B cell (primary cell): ENCODE measurements at regions not wholly inside any gene's neighbourhood (a gene's known extent, or its start where the extent isn't known, plus 50 kb on each side); places are given as distances from the start of the nearest gene placed in this dataset.

Experiments used
- ATAC-seq: fragments of 200-7000 bp; cut with Tn5 transposase; one replicate; pipeline ENCODE4 v1.10.0; 2021; ENCODE audit warnings: low read depth, mild to moderate bottlenecking, moderate number of reproducible peaks, moderate library complexity
- CTCF ChIA-PET: fragments of 350-600 bp; sonication (Branson Sonifier 250); formaldehyde crosslinking; loops from one replicate; lab custom pipeline; 2021; ENCODE audit warnings: antibody characterized with exemption, inconsistent platforms; lab: Charles Lee
- POLR2A ChIA-PET: fragments of 350-600 bp; sonication (Branson Sonifier 250); formaldehyde crosslinking; loops from one replicate; lab custom pipeline; 2021; ENCODE audit warnings: antibody characterized with exemption; lab: Charles Lee
- DNase-seq: peaks from one replicate; pipeline ENCODE4 v3.0.0; 2013
- H2AFZ ChIP-seq: 2 replicates; pipeline ENCODE4 v1.6.1; 2012; ENCODE audit warnings: mild to moderate bottlenecking, low read depth, low read length; ENCODE audit not compliant: insufficient read depth, poor library complexity, severe bottlenecking
- H3K27ac ChIP-seq, 2 donors: 1 replicate in 1 of 2; 2 replicates in 1 of 2; pipeline ENCODE4 v1.5.1; 2012 to 2013; ENCODE audit warnings: low read length in 2 of 2, mild to moderate bottlenecking in 2 of 2, moderate library complexity in 1 of 2
- H3K27me3 ChIP-seq, 4 experiments: fragments of 200-600 bp in 1 of 4; sonication (generic) in 1 of 4; replicated peaks in 1 of 4; 1 replicate in 2 of 4; 2 replicates in 2 of 4; pipeline versions ENCODE4 v1.6.1 to v1.7.0; 2013 to 2016; ENCODE audit warnings: low read length in 3 of 4, mild to moderate bottlenecking in 2 of 4, mixed read lengths in 1 of 4, moderate library complexity in 1 of 4; ENCODE audit not compliant: insufficient read depth in 4 of 4, control insufficient read depth in 3 of 4; ENCODE audit errors: control extremely low read depth in 1 of 4
- H3K36me3 ChIP-seq, 2 experiments: replicated peaks in 1 of 2; 1 replicate in 1 of 2; 2 replicates in 1 of 2; pipeline versions ENCODE4 v1.6.1 to v1.7.1; 2013; ENCODE audit warnings: low read length in 1 of 2; ENCODE audit not compliant: insufficient read depth in 2 of 2, control insufficient read depth in 1 of 2; ENCODE audit errors: control extremely low read depth in 1 of 2, extremely low read depth in 1 of 2
- H3K4me1 ChIP-seq, 2 donors: fragments of 200-600 bp in 1 of 2; sonication (generic) in 1 of 2; 1 replicate in 1 of 2; 2 replicates in 1 of 2; pipeline versions ENCODE4 v1.5.1 to v1.6.1; 2013 to 2017; ENCODE audit warnings: low read length in 2 of 2; ENCODE audit not compliant: control insufficient read depth in 2 of 2, insufficient read depth in 2 of 2
- H3K4me2 ChIP-seq: replicated peaks from 2 replicates; pipeline ENCODE3; 2012; ENCODE audit warnings: mild to moderate bottlenecking, low read depth, low read length; ENCODE audit not compliant: poor library complexity, severe bottlenecking
- H3K4me3 ChIP-seq, 5 experiments: fragments of 200-600 bp in 1 of 5; sonication (generic) in 1 of 5; 1 replicate in 3 of 5; 2 replicates in 2 of 5; pipeline versions ENCODE4 v1.5.1 to v1.7.0; 2011 to 2016; ENCODE audit warnings: low read length in 4 of 5, mild to moderate bottlenecking in 4 of 5, low read depth in 2 of 5, control low read depth in 1 of 5, moderate library complexity in 1 of 5; ENCODE audit not compliant: insufficient read depth in 1 of 5; ENCODE audit errors: control extremely low read depth in 1 of 5, extremely low read depth in 1 of 5
- H3K79me2 ChIP-seq: fragments of 200-600 bp; sonication (generic); one replicate; pipeline ENCODE4 v1.6.0; 2016; ENCODE audit warnings: low read length; ENCODE audit not compliant: control insufficient read depth, insufficient read depth
- H3K9ac ChIP-seq: fragments of 200-600 bp; sonication (generic); 2 replicates; pipeline ENCODE4 v1.6.1; 2017; ENCODE audit warnings: mild to moderate bottlenecking, low read length, moderate library complexity
- H3K9me3 ChIP-seq, 3 donors: one replicate each; pipeline versions ENCODE4 v1.6.1 to v1.7.1; 2013; ENCODE audit warnings: low read length in 2 of 3; ENCODE audit not compliant: control insufficient read depth in 2 of 3, insufficient read depth in 1 of 3; ENCODE audit errors: control extremely low read depth in 1 of 3
- H4K20me1 ChIP-seq: 2 replicates; pipeline ENCODE4 v1.6.0; 2012; ENCODE audit warnings: mild to moderate bottlenecking, low read length; ENCODE audit not compliant: insufficient read depth, control insufficient read depth, poor library complexity, severe bottlenecking
- H3K27ac Mint-ChIP-seq: one replicate; pipeline ENCODE4 v1.8.0; 2021; ENCODE audit warnings: mixed read lengths
- H3K27me3 Mint-ChIP-seq: one replicate; pipeline ENCODE4 v1.8.0; 2021; ENCODE audit warnings: mixed read lengths
- H3K4me1 Mint-ChIP-seq: one replicate; pipeline ENCODE4 v1.8.0; 2021; ENCODE audit warnings: mixed read lengths
- H3K4me3 Mint-ChIP-seq: one replicate; pipeline ENCODE4 v1.8.0; 2021; ENCODE audit warnings: mixed read lengths
- H3K9me3 Mint-ChIP-seq: one replicate; pipeline ENCODE4 v1.8.0; 2022; ENCODE audit warnings: mixed read lengths; ENCODE audit not compliant: insufficient read depth
- CTCF ChIP-seq: fragments of 200-600 bp; IDR thresholded peaks from one replicate; pipeline ENCODE4 v1.8.0; 2022; ENCODE audit warnings: antibody characterized with exemption, mild to moderate bottlenecking
- EZH2 ChIP-seq: IDR thresholded peaks from 2 replicates; pipeline ENCODE4 v1.6.1; 2012; ENCODE audit warnings: borderline replicate concordance, low read depth, mild to moderate bottlenecking, moderate library complexity, low read length; ENCODE audit not compliant: insufficient read depth, poor library complexity, severe bottlenecking
- WGBS: methylation state at CpG from one replicate; pipeline ENCODE4 v1.1.5; 2013; ENCODE audit warnings: missing lambda C conversion rate; ENCODE audit not compliant: insufficient coverage; 5-methylcytosine and 5-hydroxymethylcytosine counted together
- intact Hi-C: fragments of 100-400 bp; cut with micrococcal nuclease; formaldehyde crosslinking; loops from one replicate; pipeline ENCODE4 v1.10.0; 2022

- Histone ChIP-seq H3K27ac (no peak overlapping the region), H3K9me3 (no peaks in the 10 kb centered on the region), H3K36me3 (no peaks in the 10 kb centered on the region), H3K4me1 (no peaks in the 10 kb centered on the region), H3K4me3 (no peak overlapping the region), H2AFZ (no peak overlapping the region), H4K20me1 (no peaks in the 10 kb centered on the region), H3K27me3 (peaks cover 0 to 4% (median 1%) of the 10 kb centered on the region in 4 experiments), H3K4me2 (no peak overlapping the region), H3K79me2 (no peaks in the 10 kb centered on the region), H3K9ac (no peak overlapping the region)
- Mint-ChIP-seq H3K4me3 (no peak overlapping the region), H3K27ac (no peak overlapping the region), H3K4me1 (no peaks in the 10 kb centered on the region), H3K9me3 (no peaks in the 10 kb centered on the region), H3K27me3 (peaks cover 4% of the 10 kb centered on the region)
- ChIA-PET CTCF (no interaction called here), POLR2A (no interaction called here)
- DNase-seq (no peak), ATAC-seq (no peak)
- intact Hi-C loops: no loop called here
- WGBS: no CpG with 5 or more reads among the region's 2 CpGs
- TF ChIP-seq CTCF: no peak
- TF ChIP-seq EZH2: no peak
Observed at GRCh38 chr9:1747417-1747967, 267.7 kb upstream of the SMARCA2 start.

DNA sequence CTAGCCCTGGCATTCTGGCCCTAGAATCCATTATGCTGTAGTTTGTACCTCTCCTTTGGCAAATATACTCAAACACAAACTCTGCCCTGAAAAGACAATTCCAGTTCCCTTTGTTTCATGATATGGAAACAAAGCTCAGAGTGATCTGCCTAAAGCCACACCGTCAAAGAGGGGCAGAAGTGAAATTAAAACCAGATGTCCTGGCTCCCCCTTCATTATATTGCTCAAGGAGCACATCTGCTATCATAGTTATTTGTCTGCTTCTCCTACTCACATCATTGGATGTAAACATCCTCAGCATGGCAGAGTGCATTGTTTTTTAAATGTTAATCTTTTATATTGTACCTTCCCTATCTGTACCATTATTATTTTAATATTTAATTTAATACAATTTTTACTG, 266.7 kb upstream of the SMARCA2 start:
- Histone ChIP-seq H2AFZ (no peak overlapping the region), H3K4me1 (no peaks in the 10 kb centered on the region), H3K36me3 (no peaks in the 10 kb centered on the region), H3K27me3 (peaks cover 0 to 4% (median 1%) of the 10 kb centered on the region in 4 experiments), H3K9me3 (no peaks in the 10 kb centered on the region), H3K27ac (no peak overlapping the region), H4K20me1 (no peaks in the 10 kb centered on the region), H3K79me2 (no peaks in the 10 kb centered on the region), H3K4me2 (no peak overlapping the region), H3K9ac (no peak overlapping the region), H3K4me3 (no peak overlapping the region)
- Mint-ChIP-seq H3K27me3 (peaks cover 4% of the 10 kb centered on the region), H3K9me3 (no peaks in the 10 kb centered on the region), H3K4me3 (no peak overlapping the region), H3K27ac (no peak overlapping the region), H3K4me1 (no peaks in the 10 kb centered on the region)
- no peak for DNase-seq
- TF ChIP-seq EZH2 (no peak), CTCF (no peak)
- ChIA-PET CTCF (no interaction called here), POLR2A (interaction anchor here (0.6 kb wide), 1 partner anchor 21 kb away, joined by 3 read pairs; no protein-coding TSS in a partner anchor)
- intact Hi-C loops: no loop called here
- WGBS: 80% methylated on average over 1 of the region's 1 CpG
- ATAC-seq: no peak
